Muscle layer of colon (tissue), 2 donors: ENCODE measurements at regions not wholly inside any gene's neighbourhood (a gene's known extent, or its start where the extent isn't known, plus 50 kb on each side); places are given as distances from the start of the nearest gene placed in this dataset.

ENCODE experiments used
- H3K27ac ChIP-seq: one replicate; pipeline ENCODE4 v1.7.0; 2013; ENCODE audit warnings: low read depth, mild to moderate bottlenecking, low read length, moderate library complexity
- H3K27me3 ChIP-seq, 2 donors: one replicate each; pipeline ENCODE4 v1.7.0; 2013; ENCODE audit warnings: low read length in 2 of 2, mild to moderate bottlenecking in 2 of 2; ENCODE audit not compliant: insufficient read depth in 2 of 2, control insufficient read depth in 1 of 2
- H3K36me3 ChIP-seq: one replicate; pipeline ENCODE4 v1.7.0; 2013; ENCODE audit warnings: mild to moderate bottlenecking, low read length; ENCODE audit not compliant: insufficient read depth
- H3K4me1 ChIP-seq: one replicate; pipeline ENCODE4 v1.7.0; 2013; ENCODE audit warnings: mild to moderate bottlenecking, low read length; ENCODE audit not compliant: insufficient read depth
- H3K4me3 ChIP-seq, 2 donors: one replicate each; pipeline ENCODE4 v1.7.0; 2013; ENCODE audit warnings: low read length in 2 of 2, low read depth in 1 of 2, mild to moderate bottlenecking in 1 of 2, moderate library complexity in 1 of 2
- H3K9ac ChIP-seq: one replicate; pipeline ENCODE4 v1.7.0; 2013; ENCODE audit warnings: low read length
- H3K9me3 ChIP-seq: one replicate; pipeline ENCODE4 v1.7.0; 2013; ENCODE audit warnings: mild to moderate bottlenecking, low read length
- donor health status: abdominal sarcoma.
- donor health status: Adenocarcinoma of cecum.

DNA sequence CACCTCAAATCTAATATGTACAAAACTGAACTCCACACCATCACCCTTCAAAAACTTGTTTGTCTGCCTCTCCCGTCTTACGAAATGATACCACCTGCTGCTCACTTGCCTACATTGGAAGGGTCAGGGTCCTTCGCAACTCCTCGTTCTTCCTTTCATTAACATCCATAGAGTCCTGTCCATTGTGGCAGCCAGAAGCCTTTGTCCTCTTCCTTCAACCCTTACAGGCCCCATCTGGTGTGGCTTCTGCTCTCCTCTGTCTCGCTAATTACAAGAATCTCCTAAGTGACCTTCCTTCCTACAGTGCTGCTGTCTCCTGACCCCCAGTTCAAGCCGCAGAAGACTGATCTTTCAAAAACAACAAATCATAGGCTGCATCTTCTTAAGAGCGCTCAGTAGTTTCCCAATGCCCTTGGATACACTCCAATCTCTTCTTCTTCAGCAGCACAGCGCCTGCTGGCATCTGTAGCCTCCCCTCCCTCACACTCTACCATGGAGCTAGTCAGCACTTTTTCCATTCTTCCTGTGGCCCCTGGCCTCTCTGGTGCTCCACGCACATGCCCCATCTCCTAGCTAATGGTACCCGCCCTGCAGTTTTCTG is 382.7 kb downstream of the LIG4 start:
- H3K9ac ChIP-seq, result no peak overlapping the region
- no peaks in the 10 kb centered on the region for H3K27me3 ChIP-seq
- no peak overlapping the region for H3K4me3 ChIP-seq
- no peaks in the 10 kb centered on the region for H3K9me3 ChIP-seq
- H3K27ac ChIP-seq, result no peak overlapping the region
- H3K36me3 ChIP-seq, result no peaks in the 10 kb centered on the region
- H3K4me1 ChIP-seq, result no peaks in the 10 kb centered on the region

DNA sequence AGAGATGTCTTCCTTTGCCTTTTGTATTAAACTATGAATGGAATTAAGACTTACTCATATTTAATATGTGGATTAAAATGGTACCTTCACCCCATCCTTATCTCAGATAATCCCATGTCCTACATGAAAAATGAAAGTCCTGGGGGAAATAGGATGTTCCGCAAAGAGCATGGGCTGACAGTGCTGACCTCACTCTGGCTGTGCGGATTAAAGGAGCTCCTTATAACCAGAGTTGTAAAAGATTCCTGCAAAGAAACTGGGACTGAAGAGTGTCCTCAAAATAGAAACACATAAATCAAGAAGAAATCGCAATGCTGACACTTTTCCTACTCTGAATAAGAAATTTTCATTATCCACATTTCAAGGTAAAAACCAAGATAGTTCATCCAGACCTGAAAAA is 384.5 kb downstream of the LIG4 start:
- no peak overlapping the region for H3K9ac ChIP-seq
- no peak overlapping the region for H3K27ac ChIP-seq
- H3K4me3 ChIP-seq, result no peak overlapping the region
- H3K4me1 ChIP-seq, result no peaks in the 10 kb centered on the region
- H3K27me3 ChIP-seq, result no peaks in the 10 kb centered on the region
- no peaks in the 10 kb centered on the region for H3K9me3 ChIP-seq
- H3K36me3 ChIP-seq, result no peaks in the 10 kb centered on the region

DNA sequence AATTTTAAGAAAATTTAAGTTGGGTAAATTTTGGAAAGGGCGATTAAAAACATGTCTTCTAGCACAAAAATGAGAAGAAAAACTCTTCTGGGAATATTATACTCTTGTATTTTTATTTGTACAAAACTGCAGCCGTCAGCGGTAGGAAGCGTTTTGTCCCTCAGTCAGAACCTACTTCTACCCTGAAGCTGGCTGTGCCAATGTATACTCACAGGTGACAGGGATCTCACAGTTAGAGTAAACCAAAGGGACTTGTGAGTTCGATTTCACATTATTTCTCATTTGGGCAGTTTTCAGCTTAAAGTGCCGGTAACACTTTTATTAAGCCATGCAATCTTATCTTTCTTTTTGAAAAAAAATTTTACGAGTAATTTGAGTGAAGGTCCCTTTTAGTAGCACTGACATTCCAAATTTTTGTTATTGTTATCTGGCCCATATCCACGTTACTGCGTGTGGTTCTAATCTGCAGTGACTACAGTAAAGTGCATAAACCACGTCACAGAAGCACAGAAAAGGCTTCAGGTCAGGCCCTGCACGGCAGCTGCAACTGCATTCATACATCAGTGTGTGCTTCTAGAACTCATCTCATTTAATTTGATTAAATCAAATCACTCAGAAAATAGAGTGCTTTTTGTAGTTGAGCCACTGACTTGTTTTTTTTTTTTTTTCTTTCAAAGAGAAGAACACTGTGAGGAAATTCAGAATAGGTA is 387.3 kb downstream of the LIG4 start:
- Histone ChIP-seq H3K9me3 (no peaks in the 10 kb centered on the region), H3K4me3 (no peak overlapping the region), H3K36me3 (no peaks in the 10 kb centered on the region), H3K27me3 (no peaks in the 10 kb centered on the region), H3K4me1 (no peaks in the 10 kb centered on the region), H3K27ac (no peak overlapping the region), H3K9ac (no peak overlapping the region)

DNA sequence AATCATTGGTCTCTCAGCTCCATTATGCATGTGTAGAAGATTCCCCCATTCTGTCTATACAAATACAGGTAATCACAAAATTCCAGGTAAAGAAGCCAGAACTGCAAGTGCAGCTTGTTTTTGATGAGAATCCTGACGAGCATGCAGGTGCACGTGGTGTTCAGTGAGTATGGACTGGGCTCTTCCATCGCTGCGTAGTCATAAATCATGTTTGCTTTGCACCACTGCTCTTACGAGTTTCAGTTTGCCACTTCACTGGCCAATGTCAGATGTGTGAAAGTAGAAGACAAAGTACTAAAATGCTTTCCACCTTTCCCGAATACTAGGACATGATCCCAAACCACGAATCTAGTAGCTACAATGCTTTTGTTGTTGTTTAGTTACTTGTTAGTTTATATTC is 390.7 kb downstream of the LIG4 start:
- no peaks in the 10 kb centered on the region for H3K9me3 ChIP-seq
- no peak overlapping the region for H3K4me3 ChIP-seq
- no peak overlapping the region for H3K27ac ChIP-seq
- no peaks in the 10 kb centered on the region for H3K4me1 ChIP-seq
- H3K36me3 ChIP-seq, result no peaks in the 10 kb centered on the region
- H3K9ac ChIP-seq, result no peak overlapping the region
- no peaks in the 10 kb centered on the region for H3K27me3 ChIP-seq

DNA sequence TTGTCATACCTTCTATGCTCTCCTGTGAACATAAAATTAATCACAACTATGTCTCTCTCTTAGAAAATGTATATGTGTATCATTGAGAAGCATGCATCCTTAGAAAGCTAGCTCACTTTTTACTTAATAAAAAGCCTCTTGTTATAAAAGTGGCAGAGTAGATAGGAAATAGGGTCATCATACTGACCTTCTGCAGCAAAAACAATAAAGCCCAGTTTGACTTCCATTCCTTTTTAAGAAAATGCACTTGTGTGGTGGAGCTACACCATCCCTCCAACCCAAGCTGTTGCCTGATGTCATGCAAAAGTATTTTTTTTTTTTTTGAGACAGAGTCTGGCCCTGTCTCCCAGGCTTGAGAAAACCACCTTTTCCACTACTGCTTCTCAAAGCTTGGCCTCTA is 393.3 kb downstream of the LIG4 start:
- no peak overlapping the region for H3K4me3 ChIP-seq
- H3K27ac ChIP-seq, result no peak overlapping the region
- no peak overlapping the region for H3K9ac ChIP-seq
- H3K4me1 ChIP-seq, result no peaks in the 10 kb centered on the region
- H3K36me3 ChIP-seq, result no peaks in the 10 kb centered on the region
- no peaks in the 10 kb centered on the region for H3K27me3 ChIP-seq
- H3K9me3 ChIP-seq, result no peaks in the 10 kb centered on the region

DNA sequence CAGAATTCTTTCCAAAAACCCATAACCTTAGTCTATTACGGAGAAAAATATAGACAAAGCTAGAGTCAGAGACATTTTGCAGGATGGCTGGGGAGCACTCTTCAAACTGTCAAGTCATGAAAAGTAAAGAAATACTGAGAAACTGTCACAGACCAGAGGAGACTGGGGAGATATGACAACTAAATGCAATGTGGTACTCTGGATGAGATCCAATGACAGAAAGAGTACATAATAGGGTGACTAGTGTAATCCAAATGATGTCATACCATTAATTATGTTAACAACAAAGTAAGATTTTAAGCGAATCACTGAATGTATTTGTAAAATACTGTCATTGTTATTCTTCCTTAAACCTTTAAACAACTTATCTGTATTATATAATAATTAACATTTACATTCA is 393.8 kb downstream of the LIG4 start:
- no peaks in the 10 kb centered on the region for H3K27me3 ChIP-seq
- no peak overlapping the region for H3K4me3 ChIP-seq
- H3K9me3 ChIP-seq, result no peaks in the 10 kb centered on the region
- no peak overlapping the region for H3K9ac ChIP-seq
- H3K36me3 ChIP-seq, result no peaks in the 10 kb centered on the region
- no peak overlapping the region for H3K27ac ChIP-seq
- H3K4me1 ChIP-seq, result no peaks in the 10 kb centered on the region

DNA sequence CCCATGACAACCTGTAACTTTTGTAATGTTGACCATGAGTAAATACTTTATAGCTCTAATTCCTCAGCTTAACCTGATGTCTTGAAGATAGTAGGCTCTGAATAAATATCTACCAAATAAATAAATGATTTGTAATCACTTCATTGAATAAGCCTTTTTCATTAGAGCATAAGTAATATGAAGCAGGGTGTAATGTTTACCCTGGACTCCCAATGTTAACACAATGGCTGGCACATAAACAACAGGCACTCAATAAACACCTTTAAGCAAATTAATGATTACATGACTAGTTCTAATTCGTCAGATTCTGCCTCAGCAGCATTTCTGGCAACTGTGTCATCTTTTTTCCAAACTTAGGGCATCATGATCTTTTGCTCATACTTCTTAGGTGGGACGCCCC is 396.3 kb downstream of the LIG4 start:
- no peaks in the 10 kb centered on the region for H3K9me3 ChIP-seq
- H3K9ac ChIP-seq, result no peak overlapping the region
- H3K36me3 ChIP-seq, result no peaks in the 10 kb centered on the region
- no peaks in the 10 kb centered on the region for H3K4me1 ChIP-seq
- H3K27ac ChIP-seq, result no peak overlapping the region
- H3K4me3 ChIP-seq, result no peak overlapping the region
- H3K27me3 ChIP-seq, result no peaks in the 10 kb centered on the region

DNA sequence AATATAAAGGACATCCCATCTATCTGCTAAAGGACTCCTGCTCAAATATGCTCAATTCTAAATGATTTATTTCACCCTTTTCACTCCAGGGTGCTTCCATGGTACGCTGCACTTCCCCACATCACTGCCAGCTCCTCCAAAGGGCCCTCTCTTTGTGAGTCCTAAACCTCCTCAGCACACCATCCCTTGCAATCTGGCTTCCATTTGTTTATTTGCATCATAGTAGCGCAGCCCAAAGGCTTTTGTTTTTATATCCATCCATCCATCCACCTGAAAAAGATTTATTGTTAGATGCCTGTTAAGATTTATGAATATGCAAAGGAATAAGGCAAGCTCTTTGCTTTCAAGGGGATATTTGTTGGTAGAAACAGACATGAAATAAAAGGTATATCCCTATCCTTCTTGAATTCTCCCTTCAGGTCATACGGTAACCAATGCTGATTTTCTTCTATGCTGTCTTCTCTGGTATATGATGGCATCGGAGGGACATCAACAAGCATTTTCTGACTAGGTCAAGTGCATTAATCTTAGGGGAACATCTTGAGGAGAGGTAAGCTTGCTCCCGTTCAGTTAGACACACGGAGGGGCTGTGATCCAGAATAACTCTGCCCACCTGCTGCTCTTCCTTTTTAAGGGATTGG is 397.6 kb downstream of the LIG4 start:
- H3K4me1 ChIP-seq, result no peaks in the 10 kb centered on the region
- H3K9ac ChIP-seq, result no peak overlapping the region
- H3K9me3 ChIP-seq, result no peaks in the 10 kb centered on the region
- H3K4me3 ChIP-seq, result no peak overlapping the region
- no peaks in the 10 kb centered on the region for H3K27me3 ChIP-seq
- no peaks in the 10 kb centered on the region for H3K36me3 ChIP-seq
- no peak overlapping the region for H3K27ac ChIP-seq

DNA sequence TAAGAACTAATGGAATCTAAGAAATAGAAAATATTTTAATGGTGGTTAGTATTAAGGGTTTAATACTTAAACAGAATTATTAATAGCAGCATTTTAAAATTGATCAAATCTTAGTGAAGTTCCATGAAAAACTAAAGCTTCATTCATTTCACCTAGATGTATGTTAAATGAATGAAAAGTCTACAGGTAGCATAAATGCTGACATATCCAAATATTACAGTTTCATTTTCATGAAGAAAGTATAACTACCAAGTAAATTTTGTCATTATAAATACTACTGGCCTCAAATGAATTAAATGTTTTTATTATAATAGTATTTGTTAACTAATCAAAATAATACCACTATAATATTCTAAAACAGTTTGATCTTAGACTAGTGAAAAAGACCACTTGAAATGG is 403.3 kb downstream of the LIG4 start:
- Histone ChIP-seq H3K9me3 (no peaks in the 10 kb centered on the region), H3K36me3 (no peaks in the 10 kb centered on the region), H3K27me3 (no peaks in the 10 kb centered on the region), H3K27ac (no peak overlapping the region), H3K4me1 (no peaks in the 10 kb centered on the region), H3K9ac (no peak overlapping the region), H3K4me3 (no peak overlapping the region)

DNA sequence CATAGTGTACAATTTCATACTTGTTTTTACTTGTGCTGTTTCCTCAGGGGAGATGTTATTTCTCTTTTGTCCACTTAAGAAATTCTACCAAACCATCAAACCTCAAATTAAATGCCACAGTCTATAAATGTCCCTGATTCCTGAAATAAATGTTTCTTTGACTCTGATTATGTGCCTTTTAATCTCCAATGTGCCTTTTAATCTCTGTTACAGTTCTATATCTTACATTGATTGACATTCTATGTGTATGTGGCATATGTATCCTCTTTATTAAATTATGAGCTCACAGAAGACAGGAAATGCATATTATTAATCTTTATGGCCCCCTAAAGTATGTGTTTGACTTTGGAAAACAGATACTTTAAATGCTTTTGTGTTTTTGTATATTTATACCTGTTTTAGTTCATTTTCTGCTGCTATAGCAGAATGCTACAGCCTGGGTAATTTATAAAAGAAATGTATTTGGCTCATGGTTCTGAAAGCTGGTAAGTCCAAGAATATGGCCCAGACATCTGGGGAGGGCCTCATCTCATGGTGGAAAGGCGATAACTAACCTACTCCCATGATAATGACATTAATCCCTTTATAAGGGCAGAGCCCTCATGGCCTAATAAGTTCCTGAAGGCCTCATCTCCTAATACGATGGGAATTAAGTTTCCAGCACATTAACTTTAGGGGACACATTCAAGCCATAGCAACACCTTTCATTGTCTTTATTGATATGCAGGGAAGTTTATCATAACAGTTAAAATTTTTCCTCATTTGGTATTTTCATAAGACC is 403.9 kb downstream of the LIG4 start:
- Histone ChIP-seq H3K4me3 (no peak overlapping the region), H3K9me3 (no peaks in the 10 kb centered on the region), H3K4me1 (no peaks in the 10 kb centered on the region), H3K27ac (no peak overlapping the region), H3K36me3 (no peaks in the 10 kb centered on the region), H3K27me3 (no peaks in the 10 kb centered on the region), H3K9ac (no peak overlapping the region)

DNA sequence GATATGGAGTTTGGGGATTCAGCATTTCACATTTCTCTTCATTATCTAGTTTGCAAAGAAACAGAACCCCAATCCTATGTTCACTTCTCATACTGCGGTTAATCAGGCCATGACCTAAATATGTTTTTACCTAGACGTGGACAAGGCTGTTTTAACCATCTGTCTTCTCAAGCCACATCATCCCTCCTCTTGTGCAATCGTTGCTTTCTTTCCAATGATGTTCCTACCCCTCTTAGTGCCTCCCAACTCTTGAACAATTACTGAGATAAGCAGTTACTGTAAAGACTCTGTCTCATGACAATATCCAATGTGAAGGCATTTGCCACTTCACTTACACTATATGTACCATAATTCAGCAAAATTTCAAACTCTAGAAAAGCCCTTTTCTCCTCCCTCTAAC is 406.2 kb downstream of the LIG4 start:
- H3K9me3 ChIP-seq, result no peaks in the 10 kb centered on the region
- no peaks in the 10 kb centered on the region for H3K4me1 ChIP-seq
- no peaks in the 10 kb centered on the region for H3K27me3 ChIP-seq

More for the DNA sequence above, 406.2 kb downstream of the LIG4 start:
- H3K9ac ChIP-seq, result no peak overlapping the region
- no peaks in the 10 kb centered on the region for H3K36me3 ChIP-seq
- H3K27ac ChIP-seq, result no peak overlapping the region
- no peak overlapping the region for H3K4me3 ChIP-seq
